Activated CD4-positive, alpha-beta T cell treated with anti-CD3 and anti-CD28 coated beads for 36 hours (primary cell): ENCODE measurements at regions not wholly inside any gene's neighbourhood (a gene's known extent, or its start where the extent isn't known, plus 50 kb on each side); places are given as distances from the start of the nearest gene placed in this dataset.
"Not testable (repeated sequence)": the region's sequence is repeated elsewhere in the genome, so short reads cannot be mapped to it uniquely, and the experiment has no call there.

Experiments
- ATAC-seq: fragments of 200-7000 bp; cut with Tn5 transposase; one replicate; pipeline ENCODE4 v1.10.0; 2021; ENCODE audit warnings: mild to moderate bottlenecking, moderate library complexity
- CTCF ChIA-PET: fragments of 350-600 bp; sonication (Branson Sonifier 250); formaldehyde crosslinking; loops from one replicate; lab custom pipeline; 2021; ENCODE audit warnings: antibody characterized with exemption; lab: Charles Lee
- POLR2A ChIA-PET: fragments of 350-600 bp; sonication (Branson Sonifier 250); formaldehyde crosslinking; loops from one replicate; lab custom pipeline; 2021; ENCODE audit warnings: antibody characterized with exemption, inconsistent platforms; lab: Charles Lee
- DNase-seq: peaks from one replicate; pipeline ENCODE4 v3.0.0-alpha.2; 2020
- H3K27ac Mint-ChIP-seq: one replicate; pipeline ENCODE4 v1.8.0; 2021; ENCODE audit warnings: mixed read lengths
- H3K27me3 Mint-ChIP-seq: one replicate; pipeline ENCODE4 v1.8.0; 2021; ENCODE audit warnings: mixed read lengths
- H3K36me3 Mint-ChIP-seq: one replicate; pipeline ENCODE4 v1.8.0; 2021; ENCODE audit warnings: low read depth, mixed read lengths
- H3K4me1 Mint-ChIP-seq: one replicate; pipeline ENCODE4 v1.8.0; 2021; ENCODE audit warnings: mixed read lengths
- H3K4me3 Mint-ChIP-seq: one replicate; pipeline ENCODE4 v1.8.0; 2021; ENCODE audit warnings: mild to moderate bottlenecking, moderate library complexity, mixed read lengths
- H3K9me3 Mint-ChIP-seq: one replicate; pipeline ENCODE4 v1.8.0; 2021; ENCODE audit warnings: low read depth, mixed read lengths
- intact Hi-C, 2 experiments: fragments of 100-400 bp; cut with DNase I in 1 of 2; cut with micrococcal nuclease in 1 of 2; formaldehyde crosslinking; loops; one replicate each; pipeline versions ENCODE4 v1.14.2 to v1.15.1; 2022 to 2024; cut with DNase I, micrococcal nuclease

- H3K9me3 Mint-ChIP-seq, H3K36me3 Mint-ChIP-seq, H3K27me3 Mint-ChIP-seq, H3K4me3 Mint-ChIP-seq, H3K4me1 Mint-ChIP-seq, ATAC-seq, intact Hi-C loops, DNase-seq, POLR2A ChIA-PET, H3K27ac Mint-ChIP-seq, CTCF ChIA-PET: not testable (repeated sequence)
Measured at GRCh38 chr2:91527491-91528031, 2836.1 kb downstream of the RPIA start.

DNA sequence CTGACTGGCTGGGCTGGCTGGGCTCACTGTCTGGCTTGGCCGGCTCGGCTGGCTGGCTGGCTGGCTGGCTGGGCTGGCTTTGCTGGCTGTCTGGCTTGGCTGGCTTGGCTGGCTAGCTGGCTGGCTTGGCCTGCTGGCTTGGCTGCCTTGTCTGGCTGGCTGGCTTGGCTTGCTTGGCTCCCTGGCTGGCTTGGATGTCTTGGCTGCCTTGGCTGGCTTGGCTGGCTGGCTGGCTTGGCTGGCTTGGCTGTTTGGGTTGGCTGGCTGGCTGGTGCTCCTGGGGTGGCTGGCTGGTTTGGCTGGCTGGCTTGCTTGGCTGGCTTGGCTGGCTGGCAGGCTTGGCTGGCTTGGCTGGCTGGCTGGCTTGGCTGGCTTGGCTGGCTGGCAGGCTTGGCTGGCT, 2836.9 kb downstream of the RPIA start:
- DNase-seq, H3K9me3 Mint-ChIP-seq, H3K27ac Mint-ChIP-seq, ATAC-seq, H3K36me3 Mint-ChIP-seq, intact Hi-C loops, H3K4me3 Mint-ChIP-seq, H3K4me1 Mint-ChIP-seq, CTCF ChIA-PET, POLR2A ChIA-PET, H3K27me3 Mint-ChIP-seq: not testable (repeated sequence)

- CTCF ChIA-PET, POLR2A ChIA-PET: not testable (repeated sequence)
Measured at GRCh38 chr2:91536109-91536508, 2844.6 kb downstream of the RPIA start.

DNA sequence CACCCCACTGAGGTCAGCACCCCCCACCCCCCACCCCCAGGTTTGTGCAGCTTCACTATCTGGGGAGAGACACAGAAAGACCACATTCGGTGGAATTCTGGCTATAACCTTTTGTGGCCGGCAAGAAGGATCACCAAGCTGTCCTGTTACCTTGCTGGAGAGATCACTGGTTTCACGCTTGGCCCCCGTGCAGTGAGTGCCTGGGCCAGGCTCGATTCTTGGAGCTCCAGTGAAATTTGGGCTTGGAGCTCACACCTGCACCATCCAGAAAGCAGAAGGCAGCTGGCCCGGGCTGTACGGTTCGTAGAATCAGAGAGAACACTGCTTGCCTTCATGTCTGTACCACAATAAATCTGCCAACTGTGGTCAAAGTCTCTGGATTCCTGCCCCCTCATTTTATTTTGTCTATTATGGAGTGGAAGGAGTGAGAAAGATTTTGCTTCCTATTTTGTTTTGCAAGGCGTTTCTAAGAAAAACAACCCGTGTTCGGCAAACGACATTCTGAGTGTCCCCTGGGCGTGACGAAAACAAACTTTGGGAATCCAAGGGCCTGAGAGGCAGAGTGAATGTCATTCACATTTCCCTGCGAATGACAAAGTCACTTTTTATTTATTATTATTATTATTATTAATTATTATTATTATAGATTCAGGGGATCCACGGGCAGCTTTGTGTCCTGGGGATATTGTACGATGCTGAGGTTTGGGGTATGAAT, 2845.2 kb downstream of the RPIA start:
- POLR2A ChIA-PET, H3K9me3 Mint-ChIP-seq, H3K27ac Mint-ChIP-seq, H3K4me1 Mint-ChIP-seq, CTCF ChIA-PET, H3K36me3 Mint-ChIP-seq, H3K27me3 Mint-ChIP-seq, ATAC-seq, H3K4me3 Mint-ChIP-seq, intact Hi-C loops, DNase-seq: not testable (repeated sequence)

More at GRCh38 chr2:91536109-91536508, 2844.6 kb downstream of the RPIA start:
- H3K9me3 Mint-ChIP-seq, H3K4me1 Mint-ChIP-seq, H3K27ac Mint-ChIP-seq, H3K4me3 Mint-ChIP-seq, intact Hi-C loops, DNase-seq, H3K36me3 Mint-ChIP-seq, ATAC-seq, H3K27me3 Mint-ChIP-seq: not testable (repeated sequence)

GRCh38 chr2:91549316-91549715, 2857.8 kb downstream of the RPIA start:
- H3K4me1 Mint-ChIP-seq, H3K36me3 Mint-ChIP-seq, H3K27me3 Mint-ChIP-seq, POLR2A ChIA-PET, H3K9me3 Mint-ChIP-seq, DNase-seq, H3K27ac Mint-ChIP-seq, H3K4me3 Mint-ChIP-seq, ATAC-seq, intact Hi-C loops, CTCF ChIA-PET: not testable (repeated sequence)

- H3K27ac Mint-ChIP-seq, H3K27me3 Mint-ChIP-seq, H3K4me1 Mint-ChIP-seq, POLR2A ChIA-PET, DNase-seq, ATAC-seq, CTCF ChIA-PET, intact Hi-C loops, H3K36me3 Mint-ChIP-seq, H3K4me3 Mint-ChIP-seq: not testable (repeated sequence)
- peaks cover 19% of the 10 kb centered on the region for H3K9me3 Mint-ChIP-seq
Measured at GRCh38 chr2:91558234-91558633, 2866.8 kb downstream of the RPIA start.

DNA sequence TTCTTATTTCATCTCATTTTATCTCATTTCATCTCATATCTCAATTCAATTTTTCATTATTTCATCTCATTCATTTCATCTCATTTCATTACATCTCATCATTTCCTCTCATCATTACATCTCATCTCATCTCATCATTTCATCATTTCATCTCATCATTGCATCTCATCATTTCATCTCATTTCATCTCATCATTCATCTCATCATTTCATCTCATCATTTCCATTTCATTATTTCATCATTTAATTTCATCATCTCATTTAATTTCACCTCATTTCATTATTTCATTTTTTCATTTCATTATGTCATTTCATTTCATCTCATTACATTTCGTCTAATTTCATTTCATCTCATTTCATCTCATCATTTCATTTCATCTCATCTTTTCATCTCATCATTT, 2867.8 kb downstream of the RPIA start:
- H3K4me3 Mint-ChIP-seq, intact Hi-C loops, DNase-seq, H3K27me3 Mint-ChIP-seq, ATAC-seq, H3K4me1 Mint-ChIP-seq, H3K27ac Mint-ChIP-seq, CTCF ChIA-PET, POLR2A ChIA-PET, H3K36me3 Mint-ChIP-seq: not testable (repeated sequence)
- peaks cover 19% of the 10 kb centered on the region for H3K9me3 Mint-ChIP-seq

DNA sequence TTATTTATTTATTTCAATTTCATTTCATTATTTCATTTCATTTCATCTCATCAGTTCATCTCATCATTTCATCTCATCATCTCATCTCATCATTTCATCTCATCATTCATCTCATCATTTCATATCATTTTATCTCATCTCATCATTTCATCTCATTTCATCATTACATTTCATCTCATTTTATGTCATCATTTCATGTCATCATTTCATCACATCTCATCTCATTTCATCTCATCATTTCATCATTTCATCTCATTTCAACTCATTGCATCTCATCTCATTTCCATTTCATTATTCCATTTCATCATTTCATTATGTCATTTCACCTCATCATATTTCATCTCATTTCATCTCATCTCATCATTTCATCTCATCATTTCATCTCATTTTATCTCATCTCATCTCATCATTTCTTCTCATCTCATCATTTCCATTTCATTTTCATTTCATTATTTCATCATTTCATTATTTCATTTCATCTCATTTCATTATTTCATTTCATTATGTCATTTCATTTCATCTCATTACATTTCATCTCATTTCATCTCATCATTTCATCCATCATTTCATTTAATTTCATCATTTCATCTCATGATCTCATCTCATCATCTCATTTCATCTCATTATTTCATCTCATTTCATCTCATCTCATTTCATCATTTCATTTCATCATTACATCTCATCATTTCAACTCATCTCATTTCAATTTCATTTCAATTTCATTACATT, 2868.6 kb downstream of the RPIA start:
- H3K27me3 Mint-ChIP-seq, H3K27ac Mint-ChIP-seq, CTCF ChIA-PET, DNase-seq, H3K36me3 Mint-ChIP-seq, H3K4me3 Mint-ChIP-seq, POLR2A ChIA-PET, H3K4me1 Mint-ChIP-seq, ATAC-seq, intact Hi-C loops: not testable (repeated sequence)
- H3K9me3 Mint-ChIP-seq, result peaks cover 19% of the 10 kb centered on the region

GRCh38 chr2:91562184-91562583, 2870.7 kb downstream of the RPIA start:
- DNase-seq, ATAC-seq, H3K4me3 Mint-ChIP-seq, POLR2A ChIA-PET, CTCF ChIA-PET, H3K27ac Mint-ChIP-seq, H3K36me3 Mint-ChIP-seq, intact Hi-C loops, H3K4me1 Mint-ChIP-seq, H3K27me3 Mint-ChIP-seq: not testable (repeated sequence)
- peaks cover 19% of the 10 kb centered on the region for H3K9me3 Mint-ChIP-seq

- H3K36me3 Mint-ChIP-seq, H3K4me3 Mint-ChIP-seq, H3K27me3 Mint-ChIP-seq, H3K4me1 Mint-ChIP-seq, CTCF ChIA-PET, ATAC-seq, POLR2A ChIA-PET, H3K27ac Mint-ChIP-seq, intact Hi-C loops, DNase-seq: not testable (repeated sequence)
- peaks cover 10% of the 10 kb centered on the region for H3K9me3 Mint-ChIP-seq
Measured at GRCh38 chr2:91564700-91565099, 2873.2 kb downstream of the RPIA start.

DNA sequence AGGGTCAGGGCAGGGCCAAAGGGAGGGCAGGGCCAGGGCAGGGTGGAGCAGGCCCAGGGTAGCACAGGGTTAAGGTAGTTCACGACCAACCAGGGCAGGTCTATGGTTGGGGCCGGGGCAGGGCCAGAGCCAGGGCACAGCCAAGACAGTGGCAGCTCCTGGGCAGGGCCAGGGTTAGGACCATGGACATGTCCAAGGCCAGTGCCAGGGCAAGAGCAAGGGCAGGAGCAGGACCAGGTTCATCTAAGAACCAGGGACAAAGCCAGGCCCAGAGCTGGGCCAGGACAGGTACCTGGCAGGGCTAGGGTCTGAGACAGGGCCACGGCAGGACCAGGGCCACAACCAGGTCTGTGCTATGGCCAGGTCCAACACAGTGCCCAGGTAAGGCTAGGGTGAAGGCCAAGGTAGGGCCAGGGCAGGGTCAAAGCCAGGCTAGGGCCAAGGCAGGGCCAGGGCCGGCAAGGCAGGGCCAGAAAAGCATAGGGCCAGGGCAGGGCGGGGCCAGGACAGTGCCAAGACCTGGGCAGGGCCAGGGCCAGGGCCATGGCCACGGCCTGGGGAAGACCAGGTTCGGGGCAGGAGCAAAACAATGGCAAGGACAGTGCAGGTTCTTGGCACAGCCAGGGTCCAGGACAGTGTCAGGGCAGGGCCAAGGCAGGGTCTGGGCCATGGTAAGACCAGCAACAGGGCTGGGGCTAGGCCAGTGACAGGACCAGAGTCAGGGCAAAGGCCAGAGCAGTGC, 2874.4 kb downstream of the RPIA start:
- POLR2A ChIA-PET, H3K27me3 Mint-ChIP-seq, H3K36me3 Mint-ChIP-seq, H3K4me1 Mint-ChIP-seq, intact Hi-C loops, H3K4me3 Mint-ChIP-seq, CTCF ChIA-PET, ATAC-seq, DNase-seq, H3K27ac Mint-ChIP-seq, H3K9me3 Mint-ChIP-seq: not testable (repeated sequence)
